ENCODE measurements at regions not wholly inside any gene's neighbourhood (a gene's known extent, or its start where the extent isn't known, plus 50 kb on each side); places are given as distances from the start of the nearest gene placed in this dataset.
"Not testable (repeated sequence)": the region's sequence is repeated elsewhere in the genome, so short reads cannot be mapped to it uniquely, and the experiment has no call there.

DNA sequence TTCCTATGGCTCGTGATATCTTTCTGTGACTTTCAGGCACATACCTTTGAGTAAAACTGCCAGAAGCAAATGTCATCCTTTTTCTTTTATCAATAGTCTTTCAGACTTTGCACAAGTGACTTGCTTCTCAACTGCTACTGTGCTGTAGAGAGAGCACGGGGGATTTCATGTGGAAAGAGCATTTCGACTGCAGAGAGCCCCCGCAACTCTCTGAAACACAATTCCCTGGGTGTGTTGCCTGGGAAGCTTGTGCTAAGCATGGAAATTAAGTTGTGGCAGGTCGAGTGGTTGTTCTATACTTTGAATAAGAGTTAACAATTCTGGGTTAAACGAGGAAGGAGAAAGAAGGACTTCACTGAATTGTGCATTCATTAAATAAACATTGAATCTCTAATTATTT is 659.1 kb downstream of the TDRD15 start:
- DNase-seq (ENCODE audit: low read depth), result no peak

DNA sequence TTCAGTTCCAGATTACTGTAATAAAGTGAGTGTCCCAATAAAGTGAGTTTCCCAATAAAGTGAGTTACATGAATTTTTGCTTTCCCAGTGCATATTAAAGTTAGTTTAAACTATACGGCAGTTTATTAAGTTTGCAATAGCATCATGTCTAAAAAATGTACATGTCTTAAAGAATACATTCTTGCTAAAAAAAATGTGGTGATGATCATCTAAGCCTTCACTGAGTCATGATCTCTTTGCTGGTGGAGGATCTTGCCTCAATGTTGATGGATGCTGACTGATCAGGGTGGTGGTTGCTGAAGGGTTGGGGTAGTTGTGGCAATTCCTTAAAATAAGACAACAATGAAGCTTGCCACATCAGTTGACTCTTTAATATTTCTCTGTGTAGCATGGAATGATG is 664.2 kb downstream of the TDRD15 start:
- DNase-seq (ENCODE audit: low read depth), result no peak

DNA sequence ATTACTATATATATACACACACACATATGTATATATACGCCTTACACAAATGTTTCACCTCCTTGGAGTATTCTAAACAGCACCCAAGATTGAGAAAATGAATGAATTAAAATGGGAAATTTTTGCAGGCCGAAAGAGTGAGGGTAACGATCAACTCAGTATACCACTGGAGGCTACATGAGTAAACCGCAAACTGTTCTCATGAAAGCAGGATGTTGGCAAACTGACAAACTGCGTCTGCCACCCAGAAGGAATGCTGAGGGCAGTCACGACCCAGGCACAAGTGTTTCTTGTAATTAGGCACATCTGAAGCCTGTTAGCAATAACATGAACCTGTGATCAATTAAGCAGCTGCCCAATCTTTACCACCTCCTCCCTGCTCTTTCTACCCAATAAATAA is 666.5 kb downstream of the TDRD15 start:
- DNase-seq (ENCODE audit: low read depth), result not testable (repeated sequence)

DNA sequence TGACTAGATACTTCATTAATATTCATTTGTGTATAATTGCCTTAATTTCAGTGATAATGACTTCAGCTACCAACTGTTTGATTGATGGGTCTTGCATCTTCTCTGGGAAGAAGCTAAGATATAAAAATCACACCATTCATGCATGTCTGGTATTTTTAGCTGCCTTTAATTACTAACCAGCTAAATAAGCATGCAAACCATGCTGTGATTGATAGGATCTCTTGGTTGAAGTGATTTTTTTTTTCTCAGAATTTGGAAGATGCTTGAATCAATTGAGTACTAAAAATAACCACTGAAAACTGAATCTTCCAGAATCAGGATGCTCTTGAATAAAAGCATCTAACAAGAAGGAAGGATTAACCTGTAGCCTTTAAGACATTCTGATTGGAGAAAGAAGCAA is 668.8 kb downstream of the TDRD15 start:
- no peak for DNase-seq (ENCODE audit: low read depth)

DNA sequence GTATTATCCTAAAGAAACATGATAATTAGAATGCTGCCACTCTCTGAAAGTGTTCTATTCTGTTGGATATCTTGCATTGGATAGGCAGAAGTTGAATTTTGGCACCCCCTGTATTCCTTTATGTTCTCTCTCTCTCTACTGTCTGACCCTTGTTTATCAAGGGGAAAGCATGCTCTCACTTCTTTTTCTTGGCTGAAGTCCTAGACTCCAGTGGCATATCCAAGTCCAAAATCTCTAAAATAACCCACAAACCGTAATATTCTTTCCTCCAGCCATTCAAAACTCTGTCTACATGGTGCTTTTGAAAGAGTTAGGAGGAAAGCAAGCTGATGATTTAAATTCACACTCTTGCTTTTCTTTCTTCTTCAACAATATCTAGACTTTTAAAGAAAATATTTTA is 669.7 kb downstream of the TDRD15 start:
- no peak for DNase-seq (ENCODE audit: low read depth)

DNA sequence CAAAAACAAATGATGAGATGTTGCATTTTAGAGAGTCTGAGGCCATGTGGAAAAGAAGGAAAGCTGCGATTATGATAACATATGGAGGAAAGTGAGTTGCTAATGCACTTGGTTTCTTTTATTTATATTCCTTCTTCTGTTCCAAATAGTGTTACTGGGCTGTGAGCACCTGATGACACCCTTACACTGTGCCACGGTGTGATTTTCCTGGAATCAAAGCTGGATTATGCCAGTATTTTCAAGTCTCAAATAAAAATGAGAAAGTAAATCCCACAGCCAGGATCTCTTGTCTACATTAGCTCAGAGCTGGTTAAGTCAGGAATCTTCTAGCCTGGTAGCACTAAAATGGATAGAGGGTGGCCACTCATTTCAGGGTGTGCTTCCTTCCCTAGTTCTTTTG is 670.8 kb downstream of the TDRD15 start:
- no peak for DNase-seq (ENCODE audit: low read depth)

DNA sequence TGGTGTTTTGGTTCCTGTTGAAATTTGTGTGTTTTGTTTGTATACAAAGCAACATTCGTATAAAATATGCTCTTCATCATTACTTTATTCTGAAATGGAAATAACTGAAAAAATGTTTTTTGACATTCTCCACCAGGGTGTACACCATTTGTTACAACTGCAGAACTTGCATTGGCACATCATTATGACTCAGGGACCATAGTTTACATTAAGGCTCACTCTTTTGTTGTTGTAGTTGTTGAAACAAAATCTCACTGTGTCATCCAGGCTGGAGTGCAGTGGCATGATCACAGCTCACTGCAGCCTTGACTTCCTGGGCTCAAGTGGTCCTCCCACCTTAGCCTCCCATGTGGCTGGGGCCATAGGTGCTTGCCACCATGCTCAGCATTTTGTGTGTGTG is 676.6 kb downstream of the TDRD15 start:
- DNase-seq (ENCODE audit: low read depth), result no peak

DNA sequence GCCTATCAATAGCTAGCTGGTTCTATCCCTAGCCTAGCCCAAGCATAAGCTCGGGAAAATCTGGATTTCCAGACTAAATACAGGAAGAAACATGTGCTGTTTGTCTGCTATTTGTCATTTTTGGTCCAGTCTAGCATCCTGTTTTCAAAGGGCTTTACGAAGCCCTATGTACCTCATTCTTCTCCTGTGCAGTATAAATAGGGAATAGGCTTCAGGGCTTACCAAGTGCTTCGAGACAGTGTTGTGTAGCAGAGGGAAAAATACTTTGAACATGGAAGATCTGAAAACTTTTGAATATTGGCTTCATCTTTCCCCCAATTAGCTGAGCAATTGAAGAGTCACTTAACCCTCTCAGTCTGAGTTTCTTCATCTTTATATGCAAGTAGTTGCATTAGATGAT is 679.8 kb downstream of the TDRD15 start:
- no peak for DNase-seq (ENCODE audit: low read depth)

DNA sequence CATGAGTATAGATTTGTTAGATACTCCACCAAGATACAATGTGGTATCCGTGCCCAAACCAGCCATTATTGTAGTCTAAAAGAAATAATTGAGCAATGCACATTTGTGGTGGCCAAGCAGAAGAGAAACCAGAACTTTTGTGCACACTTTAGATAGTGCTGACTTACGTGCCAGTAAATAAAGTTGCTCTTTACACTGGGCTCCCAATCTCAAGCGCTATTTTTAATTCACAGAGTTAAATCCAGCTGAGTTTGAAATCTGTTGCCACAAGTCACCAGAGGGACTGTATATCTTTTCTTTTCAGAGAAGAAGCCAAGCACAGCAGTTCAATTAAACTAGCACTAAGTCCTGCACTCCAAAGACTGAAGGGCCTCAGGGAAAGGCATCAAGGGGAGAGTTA is 680.4 kb downstream of the TDRD15 start:
- DNase-seq (ENCODE audit: low read depth), result no peak

DNA sequence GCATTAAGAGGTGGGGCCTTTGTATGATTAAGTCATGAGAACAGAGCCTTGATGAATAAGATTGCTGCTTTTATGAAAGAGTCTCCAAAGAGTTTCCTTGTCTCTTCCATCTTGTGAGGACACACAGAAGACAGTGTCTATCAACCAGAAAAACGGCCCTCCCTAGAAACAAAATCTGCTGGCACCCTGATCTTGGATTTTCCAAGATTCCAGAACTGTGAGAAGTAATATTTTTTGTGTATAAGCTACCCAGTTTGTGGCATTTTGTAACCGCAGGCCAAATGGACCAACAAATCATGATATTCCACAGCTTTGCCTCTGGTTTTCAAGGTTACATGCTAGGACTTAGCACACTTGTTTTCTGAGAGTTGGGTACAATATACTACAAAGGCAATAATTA is 687.8 kb downstream of the TDRD15 start:
- DNase-seq (ENCODE audit: low read depth), result no peak

DNA sequence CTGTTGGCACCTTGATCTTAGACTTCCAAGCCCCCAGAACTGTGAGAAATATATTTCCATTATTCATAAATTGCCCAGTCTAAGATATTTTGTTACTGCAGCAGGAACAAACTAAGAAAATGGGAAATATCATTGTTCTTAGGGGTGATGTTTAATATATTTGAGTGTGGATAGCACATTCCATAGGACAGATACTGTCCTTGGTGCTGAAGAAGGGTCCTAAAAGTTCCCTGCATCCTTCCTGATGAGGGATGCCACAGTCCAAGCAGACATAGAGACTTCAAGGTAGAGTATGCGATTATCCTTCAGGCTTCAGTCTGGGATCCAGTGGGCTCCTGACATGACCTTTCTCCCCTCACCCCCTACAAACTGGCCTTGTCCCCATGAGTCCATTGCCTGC is 689.0 kb downstream of the TDRD15 start:
- no peak for DNase-seq (ENCODE audit: low read depth)

DNA sequence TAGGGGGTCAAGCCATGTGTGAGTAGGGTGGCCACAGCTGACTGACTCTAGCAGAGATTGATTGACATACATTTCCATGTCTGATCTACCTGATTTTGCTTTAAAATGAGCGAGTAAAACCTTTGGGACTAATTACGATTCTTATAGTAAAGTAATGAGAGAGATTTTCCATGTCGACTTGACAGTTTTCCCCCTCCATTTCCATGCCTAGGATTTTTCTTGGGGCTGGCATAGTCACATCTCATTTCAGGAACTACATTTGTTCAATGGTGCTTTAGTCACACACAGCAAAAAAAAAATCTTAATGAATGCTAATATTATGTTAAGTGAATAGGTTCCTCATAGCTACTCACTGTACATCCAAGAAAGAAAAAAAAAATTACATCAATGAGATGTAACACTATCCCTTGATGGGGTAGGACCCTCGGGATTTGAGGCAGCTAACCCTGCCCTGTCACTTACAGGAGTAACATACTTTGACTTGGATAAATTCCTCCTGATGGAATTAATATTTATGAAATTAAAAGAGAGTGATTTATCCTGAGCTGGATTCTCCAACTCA is 690.9 kb downstream of the TDRD15 start:
- no peak for DNase-seq (ENCODE audit: low read depth)

DNA sequence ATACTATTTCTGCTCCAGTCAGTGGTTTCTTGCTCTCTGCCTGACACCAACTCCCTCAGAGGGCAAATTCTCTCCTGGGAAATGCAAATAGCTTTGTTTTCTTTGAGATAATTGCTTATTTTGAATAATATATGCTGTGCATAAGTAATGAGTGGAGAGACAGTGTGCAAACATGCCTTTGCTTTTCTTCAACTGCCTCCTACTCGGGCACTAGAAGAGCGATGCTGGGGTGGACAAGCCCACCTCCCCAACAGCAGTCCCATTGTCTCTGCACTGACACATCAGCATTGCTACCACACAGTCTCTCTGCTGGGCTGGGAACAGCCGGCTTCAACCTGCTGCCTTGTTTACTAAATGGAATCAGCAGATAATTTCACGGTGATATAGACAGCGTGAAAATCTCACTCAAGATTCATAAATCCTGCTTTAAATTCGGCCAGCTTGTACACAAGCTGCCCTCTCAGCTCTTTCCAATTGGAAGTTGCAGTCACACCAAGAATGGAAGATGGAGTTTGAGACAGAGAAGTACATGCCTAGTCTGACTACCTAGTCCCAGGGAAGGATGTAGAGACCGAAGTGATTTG is 694.5 kb downstream of the TDRD15 start:
- DNase-seq (ENCODE audit: low read depth), result no peak

DNA sequence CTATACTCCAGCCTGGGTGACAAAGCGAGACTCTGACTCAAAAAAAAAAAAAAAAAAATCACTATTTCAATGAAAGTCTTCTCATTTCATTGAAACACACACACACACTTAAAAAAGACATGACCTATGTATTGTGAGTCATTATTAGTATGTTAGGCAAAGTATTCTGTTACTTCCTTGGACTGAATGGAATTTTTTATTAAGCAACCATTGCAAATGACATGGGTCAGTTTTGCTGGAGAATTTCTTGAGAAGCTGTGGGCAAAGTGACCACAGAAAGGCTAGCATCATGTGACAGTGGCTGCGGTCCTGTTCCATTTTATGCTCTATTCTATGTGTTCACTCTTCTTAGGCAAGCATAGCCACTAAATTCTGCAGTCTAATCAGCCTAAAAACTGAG is 695.7 kb downstream of the TDRD15 start:
- no peak for DNase-seq (ENCODE audit: low read depth)

DNA sequence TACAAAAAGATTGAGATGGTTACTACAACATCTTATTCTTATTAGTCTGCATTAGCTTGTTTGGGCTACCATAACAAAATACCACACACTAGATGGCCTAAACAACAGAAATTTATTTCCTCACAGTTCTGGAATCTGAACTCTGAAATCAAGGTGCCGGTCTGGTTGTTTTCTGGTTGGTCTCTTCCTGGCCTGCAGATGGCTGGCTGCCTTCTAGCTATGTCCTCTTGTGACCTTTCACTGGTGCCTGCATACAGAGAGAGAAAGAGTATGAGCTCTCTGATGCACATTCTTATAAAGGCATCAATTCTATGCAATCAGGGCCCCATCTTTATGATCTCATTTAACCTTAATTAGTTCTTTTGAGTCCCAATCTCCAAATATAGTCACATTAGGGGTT is 696.5 kb downstream of the TDRD15 start:
- DNase-seq (ENCODE audit: low read depth), result no peak

DNA sequence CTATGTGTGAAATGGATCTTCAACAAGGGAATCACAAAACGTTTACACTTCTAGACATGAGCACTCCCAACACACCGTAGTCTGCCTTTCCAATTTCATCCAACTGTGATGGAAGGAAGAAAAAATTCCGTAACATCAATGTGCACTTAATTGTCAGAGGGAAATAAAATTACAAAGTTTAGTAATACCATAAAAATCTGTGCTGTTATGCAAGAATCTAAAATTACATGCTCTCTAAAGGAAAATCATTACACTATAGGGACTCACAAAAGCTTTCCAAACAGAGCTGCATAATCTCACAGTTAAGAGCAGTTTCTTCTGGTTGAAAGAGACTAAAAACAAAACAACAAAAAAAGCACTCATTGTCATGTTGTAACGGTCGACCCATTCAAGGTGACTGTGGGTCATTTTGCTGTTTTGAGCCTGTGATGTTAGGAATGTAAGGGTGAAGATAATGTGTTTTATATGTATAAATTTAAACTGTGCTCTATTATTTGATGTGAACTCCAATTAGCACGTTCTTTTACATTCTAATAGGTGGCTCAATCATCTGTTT is 698.0 kb downstream of the TDRD15 start:
- DNase-seq (ENCODE audit: low read depth), result no peak

DNA sequence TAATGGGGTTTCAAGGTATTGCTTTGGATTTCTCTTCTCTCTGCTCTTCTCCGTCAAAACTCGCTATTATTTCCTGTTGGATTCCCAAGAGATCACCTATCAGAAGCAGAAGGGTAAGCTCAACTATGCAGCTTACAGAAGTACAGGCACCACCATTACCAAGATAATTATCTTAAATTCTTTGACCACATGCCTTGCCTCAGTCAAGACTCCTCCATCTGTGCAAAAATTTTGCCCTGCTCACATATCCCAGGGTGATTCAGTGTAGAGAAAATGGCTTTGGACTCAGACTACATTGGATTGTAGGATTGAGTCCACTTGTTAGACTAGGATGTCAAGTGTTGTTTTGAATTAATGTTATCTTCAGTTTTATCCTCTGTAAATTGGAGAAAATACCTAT is 698.7 kb downstream of the TDRD15 start:
- DNase-seq (ENCODE audit: low read depth), result no peak

DNA sequence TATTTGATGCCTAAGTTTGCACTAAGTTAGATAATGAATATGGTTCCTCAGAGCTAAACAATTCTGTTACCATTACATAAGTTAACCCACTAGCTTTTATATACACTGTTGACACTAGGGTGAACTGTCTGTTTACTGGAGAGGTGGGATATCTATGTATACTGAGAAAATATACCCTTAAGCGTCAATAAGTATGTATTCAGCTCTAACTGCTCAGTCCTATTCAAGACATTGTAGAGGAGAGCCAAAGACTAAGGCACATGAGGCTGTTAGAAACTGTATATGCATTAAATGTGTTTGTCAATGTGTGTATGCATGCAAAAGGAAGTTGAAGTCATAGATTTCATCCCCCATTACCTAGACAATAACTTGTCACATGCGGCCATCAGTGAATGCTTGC is 710.0 kb downstream of the TDRD15 start:
- DNase-seq (ENCODE audit: low read depth), result no peak

DNA sequence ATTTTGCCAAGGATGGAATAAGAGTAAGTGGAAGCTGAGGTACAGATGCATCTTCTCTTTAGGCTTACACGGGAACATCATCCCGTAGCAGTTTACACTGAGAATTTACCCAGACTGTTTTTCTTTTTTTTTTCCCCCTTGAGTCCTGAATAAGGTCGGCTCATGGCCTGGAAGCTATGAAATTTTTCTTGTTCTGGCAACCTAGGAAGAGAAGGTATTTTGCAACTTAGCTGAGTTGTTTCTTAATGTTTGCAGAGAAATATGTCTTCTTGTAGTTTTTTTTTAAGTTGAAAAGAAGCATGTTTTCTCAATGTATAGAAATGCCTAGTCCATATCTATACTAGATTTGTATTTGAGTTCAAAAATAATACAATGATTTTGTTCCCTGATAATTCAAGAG is 712.5 kb downstream of the TDRD15 start:
- no peak for DNase-seq (ENCODE audit: low read depth)

DNA sequence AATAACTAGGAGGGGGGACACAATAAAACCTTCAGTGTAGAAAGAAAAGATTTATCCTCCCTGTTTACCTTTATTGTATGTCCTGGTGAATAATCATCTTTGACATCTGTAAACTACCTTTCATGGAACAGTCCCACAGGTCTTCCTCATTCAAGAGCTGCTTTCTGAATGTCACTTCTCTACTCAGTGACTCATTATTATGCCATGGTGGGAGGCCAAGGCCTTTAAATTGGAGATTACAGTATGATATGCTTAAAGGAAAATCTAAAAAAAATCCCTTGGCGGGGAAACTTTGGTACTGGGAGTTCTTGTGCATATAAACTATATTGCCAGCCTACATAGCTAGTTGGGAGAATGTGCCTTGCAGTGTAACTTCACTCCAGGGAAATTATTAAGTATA is 713.0 kb downstream of the TDRD15 start:
- DNase-seq (ENCODE audit: low read depth), result no peak

DNA sequence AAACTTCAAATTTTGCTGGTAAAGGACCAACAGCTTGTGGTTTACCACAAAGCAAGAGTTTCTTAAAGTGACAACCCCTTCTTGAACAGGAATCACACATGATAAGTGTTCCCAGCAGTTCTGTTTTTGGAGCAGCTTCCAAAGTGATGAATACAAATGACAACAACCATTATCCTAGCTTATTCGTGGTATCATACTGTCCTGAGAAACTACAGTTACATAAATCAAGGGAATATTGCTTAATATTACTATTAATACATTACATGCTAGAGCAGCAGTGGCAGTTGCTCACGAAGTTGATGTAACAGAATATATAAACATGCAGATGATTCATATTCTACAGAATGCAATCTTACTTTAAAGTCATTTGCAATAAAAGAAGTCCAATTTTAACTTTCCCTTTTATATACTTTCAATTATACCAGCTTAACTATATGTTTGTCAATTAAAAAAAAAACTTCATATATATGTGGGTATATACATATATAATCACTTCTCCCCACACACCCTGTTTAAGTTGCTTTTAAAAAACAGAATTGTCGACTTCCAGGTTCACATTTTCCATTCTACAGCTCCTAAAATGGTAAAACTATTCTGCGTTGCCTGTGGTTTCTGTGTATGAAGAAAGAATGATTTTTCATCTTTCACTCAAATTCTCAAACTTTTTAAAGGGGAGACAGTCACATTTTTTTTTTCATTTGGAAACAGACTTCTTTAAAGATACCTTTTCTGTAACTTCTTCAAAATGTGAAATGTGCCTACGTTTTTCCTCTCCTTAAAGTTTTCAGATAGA is 713.6 kb downstream of the TDRD15 start:
- no peak for DNase-seq (ENCODE audit: low read depth)

DNA sequence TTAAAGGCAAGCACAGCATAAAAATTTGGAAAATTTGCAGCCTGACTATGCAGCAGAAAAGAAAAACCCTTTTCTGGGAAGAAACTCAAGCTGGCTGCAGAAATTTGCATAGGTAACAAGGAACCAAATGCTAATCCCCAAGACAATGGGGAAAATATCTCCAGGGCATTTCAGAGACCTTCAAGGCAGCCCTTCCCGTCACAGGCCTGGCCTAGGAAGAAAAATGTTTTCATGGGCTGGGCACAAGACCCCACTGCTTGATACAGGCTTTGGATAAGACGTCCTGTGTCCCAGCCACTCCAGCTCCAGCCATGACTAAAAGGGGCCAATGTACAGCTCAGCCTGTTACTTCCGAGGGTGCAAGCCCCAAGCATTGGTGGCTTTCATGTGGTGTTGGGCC is 717.6 kb downstream of the TDRD15 start:
- DNase-seq (ENCODE audit: low read depth), result no peak

DNA sequence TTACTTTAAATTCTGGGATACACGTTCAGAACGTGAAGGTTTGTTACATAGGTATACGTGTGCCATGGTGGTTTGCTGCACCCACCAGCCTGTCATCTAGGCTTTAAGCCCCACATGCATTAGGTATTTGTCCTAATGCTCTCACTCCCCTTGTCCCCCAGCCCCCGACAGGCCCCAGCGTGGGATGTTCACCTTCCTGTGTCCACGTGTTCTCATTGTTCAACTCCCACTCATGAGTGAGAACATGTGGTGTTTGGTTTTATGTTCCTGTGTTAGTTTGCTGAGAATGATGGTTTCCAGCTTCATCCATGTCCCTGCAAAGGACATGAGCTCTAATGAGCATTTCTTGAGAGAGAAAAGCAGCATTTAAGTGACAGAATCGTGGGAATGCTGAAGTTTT is 726.6 kb downstream of the TDRD15 start:
- DNase-seq (ENCODE audit: low read depth), result not testable (repeated sequence)
